HEK293 (cell line): ENCODE measurements at regions not wholly inside any gene's neighbourhood (a gene's known extent, or its start where the extent isn't known, plus 50 kb on each side); places are given as distances from the start of the nearest gene placed in this dataset.

ENCODE experiments used
- CTCF ChIA-PET: fragments of 350-600 bp; formaldehyde crosslinking; extraction: SDS; loops from one replicate; lab custom pipeline; 2021; ENCODE audit warnings: antibody characterized with exemption; lab: Yijun Ruan, JAX
- POLR2A ChIA-PET: fragments of 300-600 bp; formaldehyde crosslinking; extraction: SDS; loops from one replicate; lab custom pipeline; 2020; ENCODE audit warnings: antibody characterized with exemption, inconsistent platforms; lab: Yijun Ruan, JAX
- H3K27ac ChIP-seq: fragments of 200-500 bp; sonication (Bioruptor generic); 2 replicates; pipeline ENCODE4 v1.5.1; 2014; ENCODE audit warnings: low read depth, low read length, control low read depth, inconsistent platforms; ENCODE audit errors: extremely low read depth
- H3K36me3 ChIP-seq, 2 experiments: fragments of 200-500 bp in 1 of 2; sonication (Bioruptor generic) in 1 of 2; 1 replicate in 1 of 2; 2 replicates in 1 of 2; pipeline ENCODE4 v1.5.1; 2014 to 2017; ENCODE audit warnings: inconsistent platforms in 2 of 2, low read length in 2 of 2; ENCODE audit not compliant: control insufficient read depth in 2 of 2, insufficient read depth in 1 of 2
- H3K4me1 ChIP-seq: fragments of 200-500 bp; sonication (Bioruptor generic); 2 replicates; pipeline ENCODE4 v1.5.1; 2014; ENCODE audit warnings: mild to moderate bottlenecking, low read length, inconsistent platforms; ENCODE audit not compliant: control insufficient read depth, insufficient read depth
- H3K4me3 ChIP-seq: 2 replicates; pipeline ENCODE4 v1.5.1; 2011; ENCODE audit warnings: low read depth, mild to moderate bottlenecking, control low read depth, low read length, moderate library complexity
- H3K9me3 ChIP-seq: fragments of 200-500 bp; sonication (Bioruptor generic); 2 replicates; pipeline ENCODE4 v1.5.1; 2014; ENCODE audit warnings: low read depth, low read length, inconsistent platforms; ENCODE audit not compliant: control insufficient read depth, insufficient read depth
- BCL11B ChIP-seq: fragments of 450-650 bp; formaldehyde crosslinking; IDR thresholded peaks from 2 replicates; pipeline ENCODE4 v1.5.1; 2016; ENCODE audit warnings: low read depth, missing biosample characterization, missing genetic modification characterization
- EGR2 ChIP-seq: fragments of 450-650 bp; formaldehyde crosslinking; IDR thresholded peaks from 2 replicates; pipeline ENCODE4 v1.5.1; 2016; ENCODE audit warnings: low read depth, missing biosample characterization, missing genetic modification characterization
- MYNN ChIP-seq: fragments of 450-650 bp; formaldehyde crosslinking; IDR thresholded peaks from 2 replicates; pipeline ENCODE4 v1.5.1; 2016; ENCODE audit warnings: missing biosample characterization, missing genetic modification characterization, borderline replicate concordance
- SP2 ChIP-seq: fragments of 450-650 bp; formaldehyde crosslinking; IDR thresholded peaks from 2 replicates; pipeline ENCODE4 v1.5.1; 2016; ENCODE audit warnings: missing biosample characterization, missing genetic modification characterization
- YY2 ChIP-seq: fragments of 450-650 bp; formaldehyde crosslinking; IDR thresholded peaks from 2 replicates; pipeline ENCODE4 v1.5.1; 2016; ENCODE audit warnings: missing biosample characterization, missing genetic modification characterization
- ZBTB26 ChIP-seq: fragments of 450-650 bp; formaldehyde crosslinking; optimal IDR thresholded peaks from 2 replicates; pipeline ENCODE3; 2016; ENCODE audit warnings: missing biosample characterization, mild to moderate bottlenecking, missing genetic modification characterization
- ZBTB6 ChIP-seq: fragments of 450-650 bp; formaldehyde crosslinking; IDR thresholded peaks from 2 replicates; pipeline ENCODE4 v1.5.1; 2017; ENCODE audit warnings: missing biosample characterization, missing genetic modification characterization
- ZBTB7A ChIP-seq: fragments of 450-650 bp; formaldehyde crosslinking; IDR thresholded peaks from 2 replicates; pipeline ENCODE4 v1.5.1; 2016; ENCODE audit warnings: low read depth, missing biosample characterization, missing genetic modification characterization
- ZNF140 ChIP-seq: fragments of 450-650 bp; formaldehyde crosslinking; IDR thresholded peaks from 2 replicates; pipeline ENCODE4 v1.5.1; 2016; ENCODE audit warnings: missing biosample characterization, missing genetic modification characterization
- ZNF174 ChIP-seq: fragments of 450-650 bp; formaldehyde crosslinking; IDR thresholded peaks from 2 replicates; pipeline ENCODE4 v1.5.0; 2017; ENCODE audit warnings: missing biosample characterization, mild to moderate bottlenecking, missing genetic modification characterization
- ZNF23 ChIP-seq: fragments of 450-650 bp; formaldehyde crosslinking; IDR thresholded peaks from 2 replicates; pipeline ENCODE4 v1.5.1; 2016; ENCODE audit warnings: missing biosample characterization, missing genetic modification characterization, borderline replicate concordance
- ZNF280C ChIP-seq: fragments of 450-650 bp; formaldehyde crosslinking; IDR thresholded peaks from 2 replicates; pipeline ENCODE4 v1.5.1; 2016; ENCODE audit warnings: missing biosample characterization, missing genetic modification characterization
- ZNF292 ChIP-seq: fragments of 450-650 bp; formaldehyde crosslinking; IDR thresholded peaks from 2 replicates; pipeline ENCODE4 v1.5.1; 2016; ENCODE audit warnings: low read depth, missing biosample characterization, missing genetic modification characterization, borderline replicate concordance
- ZNF311 ChIP-seq: fragments of 450-650 bp; formaldehyde crosslinking; IDR thresholded peaks from 2 replicates; pipeline ENCODE4 v1.5.1; 2017; ENCODE audit warnings: missing biosample characterization, missing genetic modification characterization, borderline replicate concordance
- ZNF37A ChIP-seq: fragments of 450-650 bp; IDR thresholded peaks from 2 replicates; pipeline ENCODE4 v1.5.1; 2018; ENCODE audit warnings: missing biosample characterization, missing genetic modification characterization
- ZNF394 ChIP-seq: fragments of 450-650 bp; formaldehyde crosslinking; IDR thresholded peaks from 2 replicates; pipeline ENCODE4 v1.5.1; 2016; ENCODE audit warnings: missing biosample characterization, missing genetic modification characterization, mild to moderate bottlenecking, moderate library complexity, borderline replicate concordance
- ZNF510 ChIP-seq: fragments of 450-650 bp; formaldehyde crosslinking; IDR thresholded peaks from 2 replicates; pipeline ENCODE4 v1.5.1; 2018; ENCODE audit warnings: mild to moderate bottlenecking, missing genetic modification characterization, missing biosample characterization; ENCODE audit not compliant: insufficient replicate concordance
- ZNF529 ChIP-seq: fragments of 450-650 bp; formaldehyde crosslinking; IDR thresholded peaks from 2 replicates; pipeline ENCODE4 v1.5.1; 2017; ENCODE audit warnings: missing genetic modification characterization, missing biosample characterization; ENCODE audit not compliant: insufficient replicate concordance
- ZNF580 ChIP-seq: fragments of 450-650 bp; formaldehyde crosslinking; IDR thresholded peaks from 2 replicates; pipeline ENCODE4 v1.5.1; 2016; ENCODE audit warnings: missing biosample characterization, missing genetic modification characterization
- ZNF791 ChIP-seq: fragments of 450-650 bp; formaldehyde crosslinking; IDR thresholded peaks from 2 replicates; pipeline ENCODE4 v1.5.1; 2016; ENCODE audit warnings: missing biosample characterization, missing genetic modification characterization
- ZNF792 ChIP-seq: fragments of 450-650 bp; formaldehyde crosslinking; IDR thresholded peaks from 2 replicates; pipeline ENCODE4 v1.5.1; 2016; ENCODE audit warnings: missing biosample characterization, missing genetic modification characterization

GRCh38 chr11:97833412-97833811 lies 1187.3 kb upstream of the CNTN5 start:
- Histone ChIP-seq H3K27ac (no peak overlapping the region), H3K4me1 (no peaks in the 10 kb centered on the region), H3K4me3 (no peak overlapping the region), H3K9me3 (no peaks in the 10 kb centered on the region), H3K36me3 (no peaks in the 10 kb centered on the region)
- POLR2A ChIA-PET: no interaction called here
- TF ChIP-seq ZNF580 (tag by site-specific recombination) (no peak), ZNF792 (tag by site-specific recombination) (no peak), ZNF529 (tag by site-specific recombination) (no peak), ZNF37A (tag by site-specific recombination) (no peak), ZNF510 (tag by site-specific recombination) (no peak), ZNF280C (no peak), ZNF292 (tag by site-specific recombination) (no peak), SP2 (no peak), ZNF311 (no peak), ZNF23 (tag by site-specific recombination) (no peak), MYNN (tag by site-specific recombination) (no peak), ZNF140 (tag by site-specific recombination) (no peak), YY2 (tag by site-specific recombination) (no peak), ZNF174 (no peak), ZNF394 (no peak), ZBTB26 (tag by site-specific recombination) (no peak), ZNF791 (tag by site-specific recombination) (no peak), BCL11B (tag by site-specific recombination) (no peak)
- CTCF ChIA-PET: no interaction called here

- POLR2A ChIA-PET: no interaction called here
- CTCF ChIA-PET: no interaction called here
- Histone ChIP-seq H3K4me1 (no peaks in the 10 kb centered on the region), H3K9me3 (no peaks in the 10 kb centered on the region), H3K4me3 (no peak overlapping the region), H3K36me3 (no peaks in the 10 kb centered on the region), H3K27ac (no peak overlapping the region)
- TF ChIP-seq EGR2 (tag by site-specific recombination): no peak
- TF ChIP-seq ZBTB7A (tag by site-specific recombination): no peak
- no peak for TF ChIP-seq ZBTB6 (tag by site-specific recombination)
These were observed 1176.7 kb upstream of the CNTN5 start for GRCh38 chr11:97844016-97844415.
